Hematopoietic multipotent progenitor cell treated with erythropoietin and hydrocortisone succinate and interleukin-3 and kit ligand, for 8 days (in vitro differentiated cells): ENCODE measurements at regions not wholly inside any gene's neighbourhood (a gene's known extent, or its start where the extent isn't known, plus 50 kb on each side); places are given as distances from the start of the nearest gene placed in this dataset.
"Not testable (repeated sequence)": the region's sequence is repeated elsewhere in the genome, so short reads cannot be mapped to it uniquely, and the experiment has no call there.

ENCODE experiments used
- DNase-seq: peaks from one replicate; pipeline ENCODE4 v3.0.0-alpha.2; 2015

DNA sequence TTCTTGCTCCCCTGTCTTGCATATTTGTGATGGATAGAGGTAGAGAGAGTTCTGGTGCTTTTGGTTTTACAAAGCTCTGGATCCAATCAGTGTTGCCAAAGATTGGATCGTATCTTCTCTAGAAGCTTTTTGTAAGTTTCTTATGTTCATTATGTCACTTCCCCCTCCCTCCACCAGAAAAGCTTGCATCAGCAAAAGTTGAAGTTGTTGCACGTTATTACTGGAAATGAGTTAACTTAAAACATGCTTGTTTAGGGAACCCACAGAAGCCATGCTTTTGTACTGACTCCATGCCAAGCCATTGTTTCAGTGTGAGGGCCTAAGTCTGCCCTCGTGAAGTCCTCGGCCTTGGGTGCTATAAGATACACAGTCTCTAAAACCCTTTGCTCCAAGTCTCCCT, 186.5 kb downstream of the ERCC6L2 start:
- DNase-seq = no peak

DNA sequence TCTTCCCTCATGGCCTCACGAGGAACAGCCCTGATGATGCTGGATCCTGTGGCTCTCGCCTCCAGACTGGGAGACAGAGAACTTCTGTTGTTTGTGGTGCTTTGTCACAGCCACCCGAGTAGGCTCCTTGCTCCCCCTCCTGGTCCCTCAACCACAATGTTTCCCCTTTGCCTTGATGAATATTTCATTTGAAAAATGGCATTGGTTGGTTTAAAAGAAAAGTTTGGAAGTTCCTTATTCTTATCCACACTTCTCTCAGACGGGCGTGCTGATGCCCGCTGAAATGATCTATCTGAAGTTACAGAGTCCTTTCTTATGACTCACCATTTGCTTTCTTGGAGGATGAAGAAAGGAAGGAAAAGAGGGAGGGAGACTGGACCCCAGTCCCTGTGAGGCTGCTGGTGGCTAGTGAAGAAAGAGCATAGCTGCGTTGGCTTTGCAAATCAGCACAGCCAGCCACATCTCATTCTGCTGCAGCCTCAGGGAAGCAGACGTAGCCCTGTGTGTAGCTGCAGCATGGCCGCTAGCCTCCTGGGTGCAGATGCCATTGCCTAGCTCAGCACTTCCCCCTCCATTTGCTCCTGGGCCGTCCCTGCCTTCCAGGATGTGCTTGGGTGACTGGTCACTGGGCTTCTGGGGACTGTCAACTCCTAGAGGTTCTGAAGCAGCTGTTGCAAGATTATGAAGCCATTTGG, 185.9 kb downstream of the ERCC6L2 start:
- DNase-seq = peak; percentile 54

DNA sequence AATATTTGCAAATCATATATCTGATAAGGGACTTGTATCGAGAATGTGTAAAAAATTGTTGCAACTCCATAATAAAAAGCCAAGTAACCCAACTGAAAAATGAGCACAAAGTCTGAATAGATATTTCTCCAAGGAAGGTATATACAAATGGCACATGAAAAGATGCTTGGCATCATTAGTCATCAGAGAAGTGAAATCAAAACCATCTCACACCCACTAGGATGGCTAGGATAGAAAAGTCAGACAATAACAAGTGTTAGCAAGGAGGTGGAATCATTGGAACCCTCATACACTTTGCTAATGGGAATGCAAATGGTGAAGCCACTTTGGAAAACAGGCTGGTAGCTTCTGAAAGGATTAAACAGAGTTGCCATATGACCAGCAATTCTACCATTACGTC, 182.7 kb downstream of the ERCC6L2 start:
- no peak for DNase-seq

DNA sequence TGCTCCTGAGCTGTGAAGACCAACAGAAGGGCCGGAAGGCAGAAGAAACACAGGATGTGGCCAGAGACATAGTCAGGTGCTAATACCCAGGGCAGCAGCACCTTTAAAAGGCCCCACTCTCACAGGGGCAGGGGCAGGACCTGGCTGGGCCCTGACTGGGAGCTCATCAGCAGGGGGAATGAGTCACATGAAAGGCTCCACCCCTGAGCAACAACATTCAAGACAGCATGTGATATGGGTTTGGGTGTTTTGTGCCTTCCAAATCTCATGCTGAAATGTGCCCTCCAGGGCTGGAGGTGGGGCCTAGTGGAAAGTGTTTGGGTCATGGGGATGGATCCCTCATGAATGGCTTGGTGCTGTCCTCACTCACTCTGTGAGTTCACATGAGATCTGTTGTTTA, 181.7 kb downstream of the ERCC6L2 start:
- DNase-seq = peak; percentile 60

DNA sequence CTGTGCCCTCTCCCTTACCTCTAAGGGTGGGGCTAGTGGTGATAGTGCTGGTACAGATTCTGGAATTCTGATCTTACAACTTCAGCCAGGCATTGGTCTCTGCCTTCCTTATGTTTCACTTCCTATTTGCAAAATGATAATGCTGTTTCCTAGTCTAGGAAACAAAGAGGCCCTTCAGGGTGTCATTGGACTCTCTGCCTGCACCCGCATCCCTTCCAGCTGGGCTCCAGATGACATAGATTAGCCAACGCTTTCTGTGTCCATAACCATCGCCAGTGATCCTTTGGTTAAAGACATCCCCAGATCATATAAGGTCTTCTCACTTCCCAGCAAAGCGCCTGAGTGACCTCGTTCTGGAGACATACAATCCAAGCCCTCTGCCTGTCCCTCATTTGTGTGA, 180.7 kb downstream of the ERCC6L2 start:
- no peak for DNase-seq

DNA sequence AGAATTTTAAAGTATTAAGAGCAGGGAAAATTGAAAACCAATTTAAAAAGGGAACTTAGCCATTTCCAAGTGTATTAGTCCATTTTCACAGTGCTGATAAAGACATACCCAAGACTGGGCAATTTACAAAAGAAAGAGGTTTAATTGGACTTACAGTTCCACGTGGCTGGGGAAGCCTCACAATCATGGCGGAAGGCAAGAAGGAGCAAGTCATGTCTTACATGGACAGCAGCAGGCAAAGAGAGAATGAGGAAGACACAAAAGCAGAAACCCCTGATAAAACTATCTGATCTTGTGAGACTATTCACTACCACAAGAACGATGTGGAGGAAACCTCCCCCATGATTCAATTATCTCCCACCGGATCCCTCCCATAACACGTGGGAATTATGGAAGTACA, 178.8 kb downstream of the ERCC6L2 start:
- not testable (repeated sequence) for DNase-seq

DNA sequence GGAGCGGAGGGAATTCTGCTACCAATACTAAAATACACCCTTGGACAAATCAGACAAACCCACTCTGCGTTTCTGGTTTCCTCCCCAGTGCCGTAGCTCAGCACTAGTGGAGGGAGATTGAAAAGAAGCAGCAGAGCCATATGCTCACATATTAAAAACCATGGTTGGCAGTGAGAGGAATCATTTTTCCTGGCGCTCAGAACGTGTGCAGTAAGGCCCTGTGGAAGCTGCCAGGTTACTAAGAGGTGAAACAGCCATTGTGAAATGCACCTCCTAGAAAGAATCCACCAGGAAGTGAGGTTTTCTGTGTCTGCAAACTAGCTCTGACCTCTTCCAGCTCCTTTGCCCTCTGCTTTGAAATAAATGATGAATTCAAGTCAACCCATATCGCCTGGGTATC, 177.2 kb downstream of the ERCC6L2 start:
- DNase-seq = no peak

DNA sequence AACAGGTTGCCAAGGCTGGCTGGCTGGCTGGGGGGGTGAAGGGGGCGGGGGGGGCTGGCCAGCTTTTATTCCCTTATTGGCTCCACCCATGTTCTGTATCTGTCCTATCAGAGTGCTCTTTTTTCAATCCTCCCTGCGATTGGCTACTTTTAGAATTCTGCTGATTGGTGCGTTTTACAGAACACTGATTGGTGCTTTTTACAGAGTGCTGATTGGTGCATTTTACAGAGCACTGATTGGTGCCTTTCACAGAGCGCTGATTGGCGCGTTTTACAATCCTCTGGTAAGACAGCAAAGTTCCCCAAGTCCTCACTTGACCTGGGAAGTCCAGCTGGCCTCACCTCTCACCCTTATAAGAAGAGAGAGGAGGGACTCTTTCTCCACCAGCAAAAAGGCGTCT, 175.9 kb downstream of the ERCC6L2 start:
- DNase-seq = no peak

DNA sequence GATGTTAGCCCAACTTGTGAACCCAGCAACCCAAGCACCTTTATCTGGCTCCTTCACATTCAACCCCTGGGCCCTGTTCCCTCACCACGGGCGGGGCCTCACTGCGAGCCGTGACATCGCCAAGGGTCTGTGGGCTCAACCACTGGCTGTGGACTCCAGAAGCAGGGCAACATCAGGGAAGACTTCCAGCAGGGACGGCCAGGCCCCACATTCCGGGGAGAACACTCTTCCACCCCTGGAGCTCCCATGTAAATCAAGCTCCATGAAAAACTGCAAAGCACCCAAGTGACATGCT, 175.3 kb downstream of the ERCC6L2 start:
- peak; percentile 72 for DNase-seq

DNA sequence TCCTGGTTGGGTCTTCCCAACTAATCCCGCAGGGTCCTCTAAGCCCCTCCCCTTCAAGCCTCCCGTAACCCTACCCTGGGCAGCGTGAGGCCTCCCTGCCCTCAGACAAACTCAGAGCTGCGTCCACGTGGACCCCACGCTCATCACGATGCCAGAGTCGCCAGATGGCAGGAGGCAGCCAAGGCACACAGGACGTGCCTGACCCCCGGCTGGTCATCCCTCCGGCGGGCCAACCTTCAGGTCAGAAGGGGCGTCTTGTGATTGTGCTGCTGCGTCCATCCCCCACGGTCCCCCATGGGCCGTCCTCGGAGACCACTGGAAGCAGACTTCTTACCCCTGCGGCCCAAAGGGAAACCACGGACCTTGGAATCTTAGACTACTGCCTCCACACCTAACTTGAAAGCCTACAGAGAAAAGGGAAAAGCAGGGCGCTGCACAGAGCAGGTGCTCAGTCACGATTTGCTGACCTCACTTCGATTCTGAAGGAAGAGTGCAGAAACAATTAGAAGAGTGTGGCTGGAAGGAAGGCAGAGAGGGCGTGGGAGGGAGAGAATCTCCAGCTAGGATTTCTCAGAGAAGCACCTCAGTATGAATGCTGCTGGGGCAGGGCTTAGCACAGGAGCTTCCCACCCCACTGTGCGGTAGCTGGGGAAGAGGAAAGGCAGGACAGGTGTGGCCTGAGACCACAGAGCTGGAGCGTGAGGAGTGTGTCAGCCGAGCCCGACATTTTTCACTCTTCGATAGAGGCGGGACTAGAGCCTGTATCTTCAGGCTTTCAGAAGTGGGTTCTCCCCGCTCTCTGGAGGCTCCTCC, 174.8 kb downstream of the ERCC6L2 start:
- DNase-seq = no peak

DNA sequence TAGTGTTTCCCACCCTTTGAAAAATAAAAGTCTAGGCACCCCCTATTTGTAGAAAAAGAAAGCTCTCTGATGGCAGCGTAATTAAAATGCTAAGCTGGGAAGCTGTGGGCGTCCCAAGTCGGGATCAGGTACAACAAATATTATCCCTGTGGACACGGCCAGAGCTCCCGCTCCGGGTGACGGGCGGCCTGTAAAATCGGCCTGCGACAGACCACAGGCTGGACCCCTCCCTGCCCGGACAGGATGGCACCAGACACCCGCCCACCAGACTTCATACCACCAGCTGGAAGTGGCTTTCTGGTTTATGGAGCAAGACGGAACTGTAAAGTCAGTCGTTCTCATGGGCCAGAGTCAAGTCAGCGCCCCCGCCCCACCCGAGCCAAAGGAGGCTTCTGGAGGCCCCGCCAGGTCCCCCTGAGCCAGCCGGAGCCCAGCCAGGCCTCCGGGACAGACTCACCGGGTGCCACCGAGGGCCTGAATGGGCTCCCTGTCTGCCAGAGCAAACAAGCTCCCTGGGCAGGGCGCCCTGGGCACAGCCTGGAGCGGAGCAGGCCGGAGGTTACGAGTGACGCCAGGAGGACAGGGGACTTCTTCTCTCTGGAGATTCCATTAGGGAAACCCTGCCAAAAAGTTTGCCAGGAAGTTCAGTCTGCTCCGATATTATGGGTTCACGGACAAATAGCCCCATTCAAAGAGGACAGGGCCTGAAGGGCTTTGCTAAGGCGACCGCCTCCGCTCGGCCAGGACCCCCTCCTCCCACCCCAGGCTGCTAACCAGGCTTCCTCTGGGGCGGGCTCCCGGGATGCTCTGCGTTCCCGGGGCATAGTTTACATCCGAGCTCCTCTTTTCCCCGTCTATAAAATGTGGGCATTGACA, 173.7 kb downstream of the ERCC6L2 start:
- DNase-seq = no peak

DNA sequence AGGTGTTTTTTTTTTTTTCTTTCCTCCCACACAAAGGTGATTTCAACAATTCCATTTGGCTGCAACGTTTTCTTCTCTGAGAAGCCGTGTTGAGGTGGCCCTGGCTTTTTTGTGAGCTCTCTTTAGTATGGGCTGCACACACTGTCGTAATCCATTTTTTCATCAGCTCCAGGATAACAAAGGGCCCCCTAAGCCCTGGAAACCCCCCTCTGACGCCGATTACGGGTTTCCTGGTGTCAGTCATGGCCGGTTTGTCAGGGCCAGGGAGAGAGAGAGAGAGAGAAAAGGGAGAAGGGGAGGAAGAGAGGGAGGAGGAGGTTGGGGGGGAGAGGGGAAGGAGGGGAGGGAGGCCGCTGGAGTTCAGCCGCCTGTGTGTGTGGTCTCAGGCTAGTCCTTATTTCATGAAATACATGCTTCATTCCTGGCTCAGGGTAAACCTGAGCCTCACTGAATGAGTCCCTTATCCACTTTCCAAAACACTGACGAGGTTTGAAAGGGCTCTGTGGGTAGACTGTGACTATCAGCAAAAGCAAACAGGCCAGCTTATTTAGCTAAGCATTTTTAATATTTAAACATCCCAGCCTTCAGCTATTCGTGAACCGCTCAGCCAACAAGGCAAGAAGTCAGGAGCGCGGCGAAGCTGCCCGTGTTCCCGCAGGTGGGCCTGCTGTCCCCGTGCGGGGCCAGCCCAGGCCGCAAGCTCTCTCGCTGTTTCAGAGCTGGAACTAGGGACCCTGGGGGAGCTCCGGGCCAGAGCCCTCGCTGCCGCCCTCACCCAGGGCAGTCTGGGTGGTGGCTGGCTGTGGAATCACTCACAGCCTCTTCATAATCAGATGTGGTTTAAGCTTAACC, 172.8 kb downstream of the ERCC6L2 start:
- no peak for DNase-seq

DNA sequence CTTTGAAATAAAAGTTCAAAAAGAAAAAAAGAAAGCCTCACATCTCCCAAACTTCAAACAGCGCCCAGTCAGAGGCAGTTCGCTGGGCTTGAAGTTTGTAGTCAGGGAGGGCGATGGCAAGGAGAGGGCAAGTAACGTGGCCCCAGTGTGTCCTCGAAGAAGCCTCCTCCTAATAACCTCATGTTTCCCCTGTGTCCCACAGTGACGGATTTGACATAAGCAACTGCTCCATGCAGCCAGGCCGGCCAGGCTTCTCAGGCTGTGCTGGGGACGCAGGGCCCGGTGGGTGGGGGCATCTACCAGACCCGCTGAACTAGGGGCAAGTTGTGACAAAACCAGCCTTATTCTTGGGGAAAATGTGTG, 172.2 kb downstream of the ERCC6L2 start:
- no peak for DNase-seq

DNA sequence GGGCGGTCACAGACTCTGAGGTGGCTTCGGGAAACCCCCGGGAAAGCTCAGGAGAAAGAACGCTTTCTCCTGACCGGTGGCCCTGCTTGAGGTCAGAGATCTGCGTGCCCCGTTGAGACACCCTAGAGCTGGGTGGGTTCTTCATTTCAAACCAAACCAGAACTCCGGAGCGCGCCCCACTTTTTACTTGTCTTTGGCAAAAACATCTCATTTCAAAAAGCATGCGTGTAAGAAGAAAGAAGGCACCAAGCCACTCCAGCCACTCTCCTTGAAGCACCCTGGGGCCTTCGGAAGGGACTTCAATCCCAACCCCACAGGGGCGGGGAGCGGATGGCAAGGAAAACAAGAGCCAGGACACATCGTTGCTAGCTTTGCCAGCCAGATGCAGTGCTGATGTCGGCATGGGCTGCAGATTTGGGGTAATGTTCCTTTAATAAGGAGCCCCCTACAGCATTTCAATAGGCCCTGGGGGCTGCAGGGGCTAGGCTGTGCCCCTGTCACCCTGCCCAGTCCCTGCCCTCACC, 171.7 kb downstream of the ERCC6L2 start:
- no peak for DNase-seq

DNA sequence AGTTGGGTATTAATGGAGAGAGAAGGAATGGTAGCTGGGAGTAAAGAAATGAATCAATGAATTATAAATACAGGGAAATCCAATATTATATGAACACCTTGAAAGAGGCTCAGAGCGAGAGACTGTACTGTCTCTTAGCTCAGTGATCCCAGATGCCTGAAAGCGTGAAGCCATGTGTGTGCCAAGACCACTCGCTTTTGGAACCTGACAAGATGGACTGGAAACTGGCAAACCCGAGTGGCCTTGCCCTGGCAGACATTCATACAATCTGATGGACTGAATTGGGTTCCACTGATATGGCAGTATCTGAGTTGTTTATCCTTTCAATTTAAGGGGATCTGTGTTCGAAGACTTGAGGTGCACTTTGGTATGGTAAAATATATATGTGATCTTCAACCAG, 170.3 kb downstream of the ERCC6L2 start:
- DNase-seq = no peak

DNA sequence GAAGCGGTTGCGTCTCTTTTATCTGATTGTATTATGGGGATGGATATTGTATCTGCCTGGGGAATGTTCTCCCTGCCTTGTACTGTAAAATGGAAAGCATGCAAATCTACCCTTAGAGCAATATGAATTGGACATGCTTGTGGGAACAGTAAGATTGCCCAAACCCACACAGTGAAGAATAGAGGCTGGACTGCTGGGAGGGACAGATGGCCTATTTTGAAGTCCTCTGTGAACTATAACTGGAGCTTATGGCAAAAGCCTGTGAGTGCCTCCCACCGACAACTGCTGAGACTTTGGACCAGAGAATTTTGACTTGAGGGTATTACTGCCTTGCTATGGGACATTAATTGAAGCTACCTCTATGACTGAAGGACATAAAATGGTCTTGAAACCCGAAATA, 168.9 kb downstream of the ERCC6L2 start:
- DNase-seq = no peak

DNA sequence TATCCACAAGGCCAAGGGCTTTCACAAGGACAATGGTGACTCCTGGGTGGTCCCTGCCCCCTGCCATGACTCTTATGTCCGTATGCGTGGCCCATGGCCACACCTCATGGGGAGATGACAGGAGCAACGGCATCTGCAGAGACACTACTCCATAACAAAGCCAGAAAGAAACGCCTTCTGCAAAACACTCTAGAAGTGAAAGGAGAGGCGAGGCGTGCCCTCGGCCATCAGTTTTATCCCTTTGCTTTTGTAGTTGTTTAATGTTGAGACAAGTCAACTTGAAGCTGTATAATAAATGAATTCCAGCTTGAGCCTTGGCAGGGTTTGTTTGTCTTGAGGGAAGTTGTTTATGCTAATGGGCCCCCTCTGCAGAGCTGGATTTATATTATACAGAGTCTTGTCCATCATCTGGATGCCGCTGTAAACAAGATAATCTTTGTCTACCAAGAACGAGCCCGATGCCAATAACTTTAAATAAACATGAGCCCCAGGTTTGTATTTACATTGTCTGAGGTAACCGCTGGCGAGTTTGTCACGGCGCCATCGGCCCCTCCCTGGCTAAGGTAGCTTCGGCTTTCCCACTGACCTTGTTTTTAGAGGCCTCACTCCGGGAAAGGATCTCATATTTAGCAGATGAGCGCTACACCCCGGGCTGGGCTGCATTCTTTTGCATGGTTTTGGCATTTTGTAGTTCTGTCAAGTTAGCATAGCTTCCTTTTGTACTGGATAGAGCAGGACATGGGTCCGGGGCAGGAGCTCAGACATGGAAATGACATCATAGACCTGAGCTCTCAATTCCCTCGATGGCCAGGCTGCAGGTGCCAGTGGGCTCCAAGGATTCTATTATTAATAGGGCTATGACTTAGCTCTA, 165.3 kb downstream of the ERCC6L2 start:
- DNase-seq = no peak

DNA sequence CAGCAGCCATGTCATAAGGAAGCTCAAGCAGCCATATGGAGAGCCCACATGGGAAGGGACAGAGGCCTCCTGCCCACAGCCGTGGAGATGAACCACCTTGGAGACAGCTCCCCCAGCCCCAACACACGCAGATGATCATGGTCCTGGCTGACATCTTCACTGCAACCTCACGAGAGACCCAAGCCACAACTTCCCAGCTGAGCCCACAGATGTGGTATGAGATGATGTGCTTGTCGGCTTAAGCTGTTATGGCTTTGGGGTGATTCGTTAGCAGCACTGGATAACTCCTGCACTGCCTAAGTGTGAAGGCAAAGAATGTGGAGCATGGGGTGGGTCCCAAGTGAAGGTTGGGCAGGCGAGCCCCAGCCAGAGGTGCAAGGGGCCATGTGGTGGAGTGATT, 163.4 kb downstream of the ERCC6L2 start:
- DNase-seq = no peak

DNA sequence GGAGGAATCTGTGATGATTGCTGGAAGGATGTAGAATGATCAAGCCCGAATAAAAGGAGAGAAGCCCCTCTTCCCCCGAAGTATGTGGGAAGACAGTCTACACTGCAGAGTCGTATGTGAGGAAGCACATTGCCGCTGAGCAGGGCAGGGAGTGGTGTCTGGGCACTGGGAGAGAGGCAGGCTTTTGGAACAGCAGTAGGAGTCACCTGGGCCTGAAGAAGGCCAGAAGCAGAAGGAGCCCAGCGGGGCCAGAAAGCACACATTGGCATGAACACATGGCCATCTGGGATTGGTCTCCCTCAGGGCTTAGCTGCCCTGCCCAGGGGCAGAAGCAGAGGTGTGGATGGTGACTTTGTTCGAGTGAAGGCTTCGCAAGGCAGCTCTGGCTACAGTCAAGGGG, 162.8 kb downstream of the ERCC6L2 start:
- DNase-seq = no peak

DNA sequence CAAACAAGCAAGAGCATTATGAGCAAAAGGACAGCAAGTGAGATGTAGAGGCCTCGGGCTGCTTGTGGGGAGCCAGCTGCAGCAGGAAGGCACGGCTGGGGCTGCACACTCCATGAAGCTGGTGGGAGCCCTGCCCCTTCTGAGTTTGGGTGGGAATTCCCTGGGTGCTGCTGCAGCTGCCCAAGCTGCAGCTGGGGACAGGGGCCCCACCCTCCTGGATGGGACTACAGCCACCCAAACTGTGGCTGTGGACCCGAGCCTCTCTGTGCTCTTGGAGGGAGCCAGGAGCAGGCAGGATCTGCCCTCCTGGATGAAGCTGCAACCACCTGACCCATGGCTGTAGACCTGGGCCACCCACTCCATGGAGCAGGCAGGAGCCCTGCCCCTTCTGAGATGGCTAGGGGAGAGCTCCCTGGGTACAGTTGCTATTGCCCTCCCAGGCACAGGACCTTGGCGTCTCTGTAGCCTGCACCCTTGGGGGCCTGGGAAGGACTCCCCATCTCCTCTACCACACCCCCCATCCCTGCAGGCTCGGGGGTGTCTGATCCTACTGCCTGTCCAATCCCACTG, 159.1 kb downstream of the ERCC6L2 start:
- DNase-seq = no peak

DNA sequence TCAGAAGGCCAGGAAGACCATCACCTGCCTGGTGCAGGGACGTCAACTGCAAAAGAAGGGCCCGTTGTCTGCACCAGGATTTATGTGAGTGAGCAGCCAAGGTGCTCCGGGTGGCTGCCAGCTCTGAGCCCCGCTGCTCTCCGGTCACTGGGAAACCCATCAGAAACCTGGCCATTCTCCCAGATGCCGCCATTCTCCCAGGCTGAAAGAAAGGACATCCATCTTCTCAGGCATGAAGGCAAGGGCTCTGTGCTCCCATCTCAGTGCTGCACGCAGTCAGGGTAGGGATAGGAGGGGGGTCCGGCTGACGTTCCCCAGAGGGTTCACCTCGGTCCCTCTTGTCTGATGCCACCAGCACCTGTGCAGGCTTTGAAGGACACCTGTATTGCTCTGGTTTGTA, 158.4 kb downstream of the ERCC6L2 start:
- DNase-seq = no peak
